Loucy (cell line): ENCODE measurements at regions not wholly inside any gene's neighbourhood (a gene's known extent, or its start where the extent isn't known, plus 50 kb on each side); places are given as distances from the start of the nearest gene placed in this dataset.

Source experiments
- H2AFZ ChIP-seq: fragments of 200-600 bp; sonication (generic); 2 replicates; pipeline ENCODE4 v1.6.0; 2016; ENCODE audit warnings: antibody characterized with exemption, mild to moderate bottlenecking, low read length, moderate library complexity
- H3F3A ChIP-seq: fragments of 200-600 bp; 2 replicates; pipeline ENCODE4 v1.6.0; 2016; ENCODE audit warnings: antibody characterized with exemption, low read depth, mild to moderate bottlenecking
- H3K27me3 ChIP-seq: fragments of 200-600 bp; sonication (generic); 2 replicates; pipeline ENCODE4 v1.6.1; 2014; ENCODE audit warnings: low read length, mild to moderate bottlenecking; ENCODE audit not compliant: insufficient read depth, poor library complexity, severe bottlenecking
- H3K36me3 ChIP-seq: fragments of 200-600 bp; sonication (generic); 2 replicates; pipeline ENCODE4 v1.6.1; 2016; ENCODE audit warnings: low read length; ENCODE audit not compliant: insufficient read depth
- H3K4me1 ChIP-seq: fragments of 200-600 bp; sonication (generic); 2 replicates; pipeline ENCODE4 v1.5.1; 2014; ENCODE audit warnings: low read length, mild to moderate bottlenecking; ENCODE audit not compliant: insufficient read depth, poor library complexity, severe bottlenecking
- H3K4me2 ChIP-seq: fragments of 200-600 bp; sonication (generic); 2 replicates; pipeline ENCODE4 v1.6.0; 2014; ENCODE audit warnings: antibody characterized with exemption, low read length, low read depth, mild to moderate bottlenecking; ENCODE audit not compliant: poor library complexity, severe bottlenecking
- H3K4me3 ChIP-seq: fragments of 200-600 bp; sonication (generic); 2 replicates; pipeline ENCODE4 v1.5.1; 2014; ENCODE audit warnings: low read length, mild to moderate bottlenecking, mixed read lengths; ENCODE audit not compliant: poor library complexity, severe bottlenecking
- H3K79me2 ChIP-seq: fragments of 200-600 bp; sonication (generic); 2 replicates; pipeline ENCODE4 v1.6.1; 2014; ENCODE audit warnings: low read length; ENCODE audit not compliant: insufficient read depth
- H3K9ac ChIP-seq: fragments of 200-600 bp; sonication (generic); 2 replicates; pipeline ENCODE4 v1.6.0; 2014; ENCODE audit warnings: mild to moderate bottlenecking, low read depth, low read length, moderate library complexity; ENCODE audit not compliant: poor library complexity, severe bottlenecking
- H3K9me2 ChIP-seq: fragments of 200-600 bp; sonication (generic); replicated peaks from 2 replicates; pipeline ENCODE4 v1.6.1; 2016; ENCODE audit warnings: low read depth, low read length, mixed read lengths
- H3K9me3 ChIP-seq: fragments of 200-600 bp; sonication (generic); 2 replicates; pipeline ENCODE4 v1.6.1; 2014; ENCODE audit warnings: mild to moderate bottlenecking, antibody characterized with exemption, low read length, low read depth; ENCODE audit not compliant: insufficient read depth
- H4K20me1 ChIP-seq: fragments of 200-600 bp; sonication (generic); 2 replicates; pipeline ENCODE4 v1.6.0; 2014; ENCODE audit warnings: antibody characterized with exemption, low read length, mild to moderate bottlenecking; ENCODE audit not compliant: insufficient read depth, poor library complexity, severe bottlenecking
- CTCF ChIP-seq: fragments of 200-600 bp; sonication (generic); conservative IDR thresholded peaks from 2 replicates; pipeline ENCODE4 v1.5.1; 2014; ENCODE audit warnings: mild to moderate bottlenecking, antibody characterized with exemption, low read length
- EZH2phosphoT487 ChIP-seq: fragments of 200-600 bp; IDR thresholded peaks from 2 replicates; pipeline ENCODE4 v1.6.1; 2018; ENCODE audit warnings: antibody characterized with exemption, mild to moderate bottlenecking, moderate library complexity, borderline replicate concordance

- Histone ChIP-seq H3K9me2 (no peaks in the 10 kb centered on the region), H3K4me1 (peaks cover 50% of the 10 kb centered on the region), H3K79me2 (no peaks in the 10 kb centered on the region), H3F3A (peaks cover 12% of the 10 kb centered on the region), H3K9me3 (no peaks in the 10 kb centered on the region), H3K36me3 (no peaks in the 10 kb centered on the region), H3K4me2 (peak overlapping the region; percentile 74), H3K4me3 (peak overlapping the region; percentile 62), H2AFZ (no peak overlapping the region), H3K27me3 (no peaks in the 10 kb centered on the region), H3K9ac (peak overlapping the region; percentile 36), H4K20me1 (no peaks in the 10 kb centered on the region)
- TF ChIP-seq EZH2phosphoT487: no peak
- no peak for TF ChIP-seq CTCF
Observed at GRCh38 chr3:59450437-59450836, 400.6 kb upstream of the CFAP20DC start.

- TF ChIP-seq EZH2phosphoT487: no peak
- no peak for TF ChIP-seq CTCF
- Histone ChIP-seq H2AFZ (no peak overlapping the region), H3F3A (peaks cover 12% of the 10 kb centered on the region), H4K20me1 (no peaks in the 10 kb centered on the region), H3K9me2 (no peaks in the 10 kb centered on the region), H3K9me3 (no peaks in the 10 kb centered on the region), H3K4me1 (peaks cover 55% of the 10 kb centered on the region), H3K27me3 (no peaks in the 10 kb centered on the region), H3K4me2 (no peak overlapping the region), H3K4me3 (no peak overlapping the region), H3K79me2 (no peaks in the 10 kb centered on the region), H3K9ac (no peak overlapping the region), H3K36me3 (no peaks in the 10 kb centered on the region)
Observed at GRCh38 chr3:59446775-59447465, 397.1 kb upstream of the CFAP20DC start.

GRCh38 chr3:59444676-59445075 lies 394.9 kb upstream of the CFAP20DC start:
- no peaks in the 10 kb centered on the region for H3K9me2 ChIP-seq
- no peaks in the 10 kb centered on the region for H3K36me3 ChIP-seq
- H3K4me2 ChIP-seq: peak overlapping the region; percentile 6
- no peaks in the 10 kb centered on the region for H3K9me3 ChIP-seq
- no peaks in the 10 kb centered on the region for H3F3A ChIP-seq
- H2AFZ ChIP-seq: 0 out of 2 replicates have a peak overlapping the region, but pooled peaks have one; percentile 29
- H3K4me1 ChIP-seq: peaks cover 34% of the 10 kb centered on the region
- no peaks in the 10 kb centered on the region for H4K20me1 ChIP-seq
- H3K79me2 ChIP-seq: no peaks in the 10 kb centered on the region
- TF ChIP-seq CTCF (no peak), EZH2phosphoT487 (no peak)
- no peak overlapping the region for H3K4me3 ChIP-seq
- H3K9ac ChIP-seq: peak overlapping the region; percentile 13
- no peaks in the 10 kb centered on the region for H3K27me3 ChIP-seq
